Activated CD4-positive, alpha-beta T cell treated with anti-CD3 and anti-CD28 coated beads, Interleukin-10, Interleukin-2, amounts not matched to agents 100 ng/mL and 50 ng/mL, durations not matched to agents 16 hours and 8 hours (primary cell): ENCODE measurements at regions not wholly inside any gene's neighbourhood (a gene's known extent, or its start where the extent isn't known, plus 50 kb on each side); places are given as distances from the start of the nearest gene placed in this dataset.

Experiments used
- DNase-seq: peaks from one replicate; pipeline ENCODE4 v3.0.0-alpha.2; 2020

DNA sequence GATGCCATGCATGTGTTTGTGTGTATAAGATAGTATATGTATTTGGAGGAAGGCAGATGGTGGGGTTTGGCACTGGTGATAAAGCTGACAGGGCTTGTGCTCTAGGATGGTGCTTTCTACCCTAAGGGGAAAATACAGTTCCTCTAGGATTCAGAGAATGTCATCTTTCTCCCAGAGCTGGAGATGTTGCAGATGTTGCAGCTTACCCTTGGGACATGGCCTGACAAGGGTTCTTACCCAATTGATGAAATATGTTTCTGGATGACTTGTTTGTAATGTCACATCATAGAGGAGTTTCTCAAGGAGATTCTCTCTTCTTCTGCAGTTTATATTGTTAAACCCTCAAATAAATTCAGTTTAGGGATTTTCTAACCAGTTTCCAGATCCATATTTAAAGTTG lies 52.5 kb upstream of the PITX2 start:
- DNase-seq, result no peak

DNA sequence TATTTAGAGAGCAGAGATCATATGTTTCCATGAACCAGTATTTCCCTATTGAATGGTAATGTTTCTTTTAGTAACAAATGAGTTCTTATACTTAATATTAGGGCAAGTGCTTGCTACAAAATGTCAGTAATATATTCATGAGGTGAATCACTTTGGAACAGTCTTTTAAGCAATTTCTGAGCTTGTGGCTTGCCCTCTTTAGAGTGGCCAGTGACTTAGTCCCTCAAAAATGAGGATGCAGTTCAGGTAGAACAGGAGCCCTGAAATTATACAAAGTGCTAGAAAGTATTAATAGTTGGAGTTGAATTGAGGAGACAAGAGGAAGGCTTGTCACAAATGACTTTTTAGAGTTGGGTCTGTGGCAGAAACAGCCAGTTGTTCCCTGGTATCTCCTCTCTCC lies 53.4 kb upstream of the PITX2 start:
- DNase-seq, result no peak

DNA sequence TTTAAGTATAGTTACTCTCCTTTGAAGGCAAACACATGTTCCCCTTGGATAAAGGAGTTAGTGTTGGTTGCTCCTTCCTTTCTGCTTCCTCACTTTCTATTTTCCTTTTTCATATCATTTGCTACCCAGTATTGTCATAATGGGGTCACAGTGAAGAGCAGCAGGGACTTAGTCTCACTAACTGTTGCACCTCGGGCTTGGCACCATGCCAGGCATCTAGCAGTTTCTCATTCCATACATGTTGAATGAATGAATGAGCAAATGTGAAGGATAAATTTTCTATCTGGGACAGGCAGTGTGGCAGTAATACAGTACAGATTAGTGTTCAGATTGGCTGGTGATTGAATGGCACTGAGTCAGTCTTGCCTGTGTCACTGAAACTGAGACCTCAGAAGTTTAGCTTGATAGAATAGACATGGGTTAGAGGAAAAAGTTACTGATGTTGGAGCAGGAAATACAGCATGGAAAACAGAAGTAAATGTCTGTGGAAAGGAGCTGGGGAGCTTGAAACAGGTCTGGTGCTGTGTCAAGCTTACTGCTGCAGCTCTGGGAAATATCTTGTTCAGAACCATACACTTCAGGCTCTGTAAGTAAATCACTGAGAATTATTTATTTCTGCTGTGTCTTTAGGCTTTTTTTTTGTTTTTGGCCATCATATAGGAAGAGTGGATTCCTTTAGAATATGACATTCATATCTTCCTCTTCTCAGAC lies 55.8 kb upstream of the PITX2 start:
- no peak for DNase-seq

DNA sequence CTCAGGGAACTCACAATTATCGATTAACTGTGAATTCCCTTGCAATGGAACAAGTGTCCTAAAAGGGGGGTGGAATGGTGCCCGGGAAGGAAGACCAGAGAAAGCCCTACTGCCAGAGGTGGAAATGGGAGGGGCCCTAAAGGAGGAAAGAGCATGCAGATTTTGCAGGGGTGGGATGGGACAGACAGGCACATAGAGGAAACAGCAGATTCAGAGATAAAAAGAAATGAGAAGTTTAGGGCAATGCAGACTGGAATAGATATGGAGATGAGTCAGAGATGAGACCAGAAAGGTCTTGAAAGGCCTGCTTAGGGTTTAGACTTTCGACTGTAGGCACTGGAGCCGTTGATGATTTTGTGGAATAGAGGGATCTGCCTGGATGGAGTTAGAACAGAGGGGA lies 57.4 kb upstream of the PITX2 start:
- no peak for DNase-seq

DNA sequence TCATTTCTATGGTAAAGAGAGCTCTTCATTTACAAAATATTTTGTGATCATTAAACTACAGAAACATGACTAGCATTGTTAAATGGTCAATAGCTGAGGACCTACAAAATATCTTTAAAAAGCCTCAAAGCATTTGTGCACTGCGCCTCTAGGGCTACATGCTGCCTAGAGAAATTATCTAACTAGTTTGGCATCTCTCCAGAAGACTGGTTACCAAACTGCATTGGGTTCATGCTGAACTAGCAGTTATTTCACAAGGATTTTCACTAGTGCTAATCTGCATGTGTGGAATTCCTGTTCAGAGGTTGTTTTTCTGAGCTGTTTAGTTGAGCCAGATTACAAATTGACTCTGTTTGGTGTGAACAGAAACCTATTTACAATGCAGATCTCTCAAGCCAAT lies 58.5 kb upstream of the PITX2 start:
- no peak for DNase-seq

DNA sequence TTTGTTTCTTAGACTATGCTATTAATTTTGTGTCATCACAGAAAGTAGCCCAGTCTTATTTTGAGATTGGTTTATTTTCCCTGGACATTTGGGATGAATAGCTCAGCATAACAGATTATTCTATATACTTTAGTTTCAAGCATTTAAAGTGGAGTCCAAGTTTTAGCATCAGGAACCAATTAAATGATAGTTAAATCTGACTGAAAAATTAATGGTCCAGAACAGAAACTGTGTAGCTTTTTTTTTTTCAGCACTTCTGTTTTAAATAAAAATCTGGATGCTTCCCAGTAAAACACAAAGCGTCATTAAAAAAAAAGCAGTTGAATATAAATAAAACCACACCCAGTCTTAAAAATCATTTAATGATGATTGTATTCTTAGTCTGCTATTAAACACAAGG lies 59.4 kb upstream of the PITX2 start:
- no peak for DNase-seq

DNA sequence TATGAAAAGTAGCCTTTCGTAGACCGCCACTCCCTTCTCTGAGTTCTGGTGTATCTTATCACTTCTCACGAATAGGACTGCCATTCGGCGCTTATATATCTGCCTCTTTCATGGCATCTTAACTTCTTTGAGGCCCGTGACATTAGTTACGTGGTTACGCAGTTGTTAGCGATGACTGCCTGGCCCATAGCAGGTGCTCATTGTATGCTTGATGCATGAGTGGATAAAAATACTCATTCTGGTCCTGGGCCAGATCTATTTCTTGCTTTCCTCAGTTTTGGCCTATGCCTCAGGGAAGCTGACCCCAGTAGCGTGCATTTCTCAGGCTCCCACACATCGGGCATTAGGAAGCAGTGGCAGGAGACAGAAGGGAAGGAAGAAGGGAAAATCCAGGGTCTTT lies 60.7 kb upstream of the PITX2 start:
- DNase-seq, result no peak

DNA sequence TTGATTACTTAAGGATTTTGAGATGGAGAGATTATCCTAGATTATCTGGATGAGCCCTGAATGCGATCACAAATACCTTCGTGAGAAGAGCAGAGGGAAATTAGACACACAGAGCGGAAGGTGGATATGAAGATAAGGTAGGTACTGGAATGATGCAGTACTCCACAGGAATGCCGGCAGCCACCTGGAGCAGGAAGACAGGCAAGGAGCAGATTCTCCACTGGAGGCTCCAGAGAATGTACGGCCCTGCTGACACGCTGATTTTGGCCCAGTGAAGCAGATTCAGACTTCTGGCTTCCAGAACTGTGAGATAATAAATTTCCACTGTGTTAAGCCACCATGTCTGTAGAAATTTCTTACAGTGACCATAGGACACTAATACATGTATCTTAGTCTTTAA lies 79.4 kb upstream of the PITX2 start:
- DNase-seq, result no peak

DNA sequence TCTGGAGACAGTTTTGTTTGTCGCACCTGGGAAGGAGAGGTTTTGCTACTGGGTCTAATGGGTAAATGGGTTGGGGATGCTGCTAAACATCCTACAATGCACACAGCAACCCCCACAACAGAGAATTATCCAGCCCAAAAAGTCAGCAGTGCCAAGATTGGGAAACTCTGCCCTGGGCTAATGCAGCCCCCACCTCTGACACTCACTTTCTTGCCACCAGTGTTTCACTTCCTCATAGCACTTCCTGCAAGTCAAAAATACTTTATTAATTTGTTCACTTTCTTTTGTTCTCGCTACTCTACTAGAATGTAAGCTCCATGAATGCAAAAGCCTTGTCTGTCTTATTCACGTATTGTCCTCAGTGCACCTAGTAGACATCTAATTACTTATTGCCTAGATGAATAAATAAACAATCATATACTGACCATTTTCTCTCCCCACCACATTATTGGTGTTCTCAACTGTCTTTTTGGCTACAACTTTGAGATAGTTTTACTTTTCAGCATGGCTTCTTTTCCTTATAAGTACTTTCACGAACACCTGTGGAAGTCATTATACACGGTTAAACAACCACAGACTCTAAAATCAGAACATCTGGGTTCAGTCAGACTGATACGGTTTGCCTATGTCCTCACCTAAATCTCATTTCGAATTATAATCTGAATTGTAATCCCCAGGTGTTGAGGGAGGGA lies 82.0 kb upstream of the PITX2 start:
- DNase-seq, result no peak

DNA sequence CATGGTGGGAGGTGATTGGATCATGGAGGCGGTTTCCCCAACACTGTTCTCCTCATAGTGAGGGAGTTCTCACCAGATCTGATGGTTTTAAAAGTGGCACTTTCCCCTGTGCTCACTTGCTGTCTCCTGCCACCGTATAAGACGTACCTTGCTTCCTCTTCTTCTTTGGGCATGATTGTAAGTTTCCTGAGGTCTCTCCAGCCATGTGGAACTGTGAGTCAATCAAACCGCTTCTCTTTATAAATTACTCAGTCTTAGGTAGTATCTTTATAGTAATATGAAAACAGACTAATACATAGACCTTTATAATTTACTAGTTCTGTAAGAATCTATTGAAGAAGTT lies 82.5 kb upstream of the PITX2 start:
- DNase-seq, result no peak

DNA sequence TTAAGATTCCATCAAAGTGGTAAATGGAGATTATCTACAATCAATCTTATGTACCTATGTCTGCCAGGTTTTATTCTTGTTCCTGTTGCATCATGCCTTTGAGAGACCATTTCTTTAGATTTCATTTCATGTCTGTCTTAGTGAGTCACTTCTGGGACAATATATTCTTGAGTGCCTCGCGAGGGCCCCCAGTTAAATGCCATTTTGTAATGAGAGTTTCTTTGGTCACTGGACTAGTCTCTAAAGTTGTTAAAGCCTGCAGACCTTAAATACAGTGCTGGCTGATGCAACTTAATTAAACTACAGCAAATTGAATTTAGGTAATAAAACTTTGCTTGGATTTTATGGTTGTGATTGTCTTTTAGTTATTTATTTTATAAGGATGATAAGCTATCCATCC lies 87.2 kb upstream of the PITX2 start:
- DNase-seq, result no peak

DNA sequence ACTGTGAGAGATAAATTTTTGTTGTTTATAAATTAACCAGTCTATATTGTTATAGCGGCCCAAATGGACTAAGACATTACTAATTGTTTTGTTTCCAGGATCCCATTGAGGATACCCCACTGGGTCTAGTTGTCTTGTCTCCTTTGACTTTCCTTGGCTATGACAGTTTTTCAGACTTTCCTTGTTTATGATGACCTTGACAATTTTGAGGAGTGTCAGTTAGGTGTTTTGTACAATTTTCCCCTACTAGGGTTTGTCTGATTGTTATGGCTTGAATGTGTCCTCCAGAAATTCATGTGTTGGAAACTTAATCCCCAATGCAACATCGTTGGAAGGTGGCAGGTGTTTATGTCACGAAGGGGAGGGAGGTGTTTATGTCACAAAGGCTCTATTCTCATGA lies 89.6 kb upstream of the PITX2 start:
- no peak for DNase-seq

DNA sequence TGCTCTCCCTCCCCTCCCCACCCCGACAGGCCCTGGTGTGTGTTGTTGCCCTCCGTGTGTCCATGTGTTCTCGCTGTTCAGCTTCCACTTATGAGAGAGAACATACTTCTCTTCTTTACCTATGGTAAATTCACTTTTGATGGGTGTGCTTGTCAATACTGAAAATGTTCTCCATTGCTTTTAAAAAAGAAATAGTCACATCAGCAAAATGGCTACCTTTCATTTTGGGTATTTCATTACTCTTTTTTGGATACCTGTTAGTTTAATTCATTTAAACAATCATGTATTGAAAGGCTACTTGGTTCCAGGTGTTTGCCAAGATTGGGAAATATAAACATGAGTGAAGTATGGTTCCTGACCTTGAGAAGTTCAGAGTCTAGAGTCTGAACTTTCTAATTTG lies 107.4 kb upstream of the PITX2 start:
- no peak for DNase-seq

DNA sequence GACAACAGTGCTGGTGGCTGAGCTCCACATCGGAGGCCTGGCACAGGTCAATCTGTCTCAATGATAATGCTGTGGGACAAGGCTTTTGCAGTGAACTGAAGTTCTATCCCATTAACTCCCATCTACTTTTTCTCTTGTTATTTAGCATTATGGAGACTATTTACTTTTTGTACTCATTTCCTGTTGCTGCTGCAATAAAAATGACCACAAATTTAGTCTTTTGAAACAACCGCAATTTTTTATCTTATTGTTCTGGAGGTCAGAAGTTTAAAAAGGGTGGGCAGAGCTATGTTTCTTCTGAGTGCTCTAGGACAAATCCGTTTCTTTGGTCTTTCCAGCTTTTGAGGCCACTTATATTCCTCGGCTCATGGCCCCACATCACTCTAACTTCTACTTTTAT lies 111.0 kb upstream of the PITX2 start:
- no peak for DNase-seq

DNA sequence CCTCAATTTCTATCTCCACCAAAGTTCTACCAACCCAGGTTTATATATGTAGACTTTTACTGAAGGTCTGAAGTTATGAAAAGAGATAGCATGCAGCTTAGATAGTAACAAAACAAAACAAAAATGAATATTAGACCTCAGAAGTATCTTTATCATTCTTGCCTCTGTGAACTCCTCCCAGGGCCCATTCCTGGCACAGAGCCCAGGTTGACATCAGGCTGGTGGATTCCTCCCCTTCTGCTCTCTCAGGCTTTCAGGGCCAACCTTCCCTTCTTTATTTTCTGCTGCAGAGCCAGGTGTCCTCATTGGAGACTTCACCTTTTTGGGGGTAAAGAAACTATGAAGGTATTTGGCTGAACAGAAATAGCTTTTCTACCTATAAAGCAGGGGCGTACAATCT lies 112.8 kb upstream of the PITX2 start:
- DNase-seq, result no peak

DNA sequence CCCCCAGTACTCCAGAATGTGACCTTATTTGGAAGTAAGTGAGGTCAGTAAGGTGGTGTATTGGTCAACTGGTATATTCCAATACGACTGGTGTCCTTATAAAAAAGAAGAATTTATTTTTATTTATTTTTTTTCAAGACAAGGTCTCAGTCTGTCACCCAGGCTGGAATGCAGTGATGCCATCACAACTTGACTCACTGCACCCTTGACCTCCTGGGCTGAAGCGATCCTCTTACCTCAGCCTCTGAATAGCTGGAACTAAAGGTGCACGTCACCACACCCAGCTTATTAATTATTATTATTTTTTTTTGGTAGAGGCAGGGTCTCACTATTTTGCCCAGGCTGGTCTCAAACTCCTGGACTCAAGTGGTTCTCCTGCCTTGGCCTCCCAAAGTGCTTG lies 115.1 kb upstream of the PITX2 start:
- DNase-seq, result no peak

DNA sequence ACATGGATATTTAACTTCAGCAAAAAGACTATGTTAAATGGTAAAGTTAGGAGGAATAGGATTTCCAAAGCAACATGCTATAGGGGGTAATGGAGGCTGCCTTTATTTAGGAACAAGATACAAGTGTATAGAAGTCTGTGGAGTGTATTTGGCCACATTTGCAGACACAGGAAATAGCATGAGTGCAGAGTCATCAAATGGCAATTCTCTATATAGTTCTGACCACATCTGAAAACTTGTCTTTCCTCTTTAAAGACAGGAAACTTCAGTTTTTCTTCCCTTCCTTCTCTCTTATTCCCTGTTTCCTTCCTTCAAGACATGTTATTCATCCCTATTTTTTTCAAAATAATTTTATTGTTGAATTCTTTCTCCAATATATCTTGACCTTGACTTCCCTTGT lies 119.3 kb upstream of the PITX2 start:
- DNase-seq, result no peak

DNA sequence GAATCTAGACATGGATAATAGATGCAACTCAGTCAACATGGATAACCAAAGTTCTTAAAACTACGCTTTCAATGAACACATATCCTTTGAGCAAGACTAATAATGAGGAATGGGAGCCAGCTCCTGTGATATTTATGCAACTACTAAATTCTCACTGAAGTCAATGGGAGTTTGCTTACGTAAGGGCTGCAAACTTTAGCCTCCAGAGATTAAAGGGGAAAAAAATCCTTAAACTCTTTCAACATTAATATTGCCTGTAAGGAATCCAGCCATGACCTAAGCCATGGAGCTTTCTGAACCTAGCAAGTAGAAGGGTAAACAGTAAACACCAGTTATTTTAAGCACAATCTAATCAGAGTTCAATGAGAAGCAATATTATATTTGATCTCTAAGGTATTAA lies 125.2 kb upstream of the PITX2 start:
- DNase-seq, result no peak

DNA sequence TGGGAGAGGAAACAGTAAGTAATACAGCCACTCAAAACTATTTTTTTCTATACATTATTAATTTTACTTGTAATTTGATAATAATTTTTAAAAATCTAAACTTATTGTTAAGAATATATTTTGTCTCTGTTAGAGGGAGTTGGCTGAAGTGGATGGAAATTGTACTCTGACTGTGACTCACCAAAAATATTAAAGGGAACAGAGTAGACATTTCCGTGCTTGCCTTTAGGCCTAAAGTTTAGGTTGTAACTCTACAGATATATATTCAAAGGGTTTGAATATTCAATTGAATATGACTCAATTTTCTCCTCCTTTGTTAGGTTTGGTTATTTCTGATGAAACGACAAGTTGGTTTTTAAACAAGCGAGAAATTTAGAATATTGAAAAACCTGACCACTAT lies 128.3 kb upstream of the PITX2 start:
- DNase-seq, result no peak

DNA sequence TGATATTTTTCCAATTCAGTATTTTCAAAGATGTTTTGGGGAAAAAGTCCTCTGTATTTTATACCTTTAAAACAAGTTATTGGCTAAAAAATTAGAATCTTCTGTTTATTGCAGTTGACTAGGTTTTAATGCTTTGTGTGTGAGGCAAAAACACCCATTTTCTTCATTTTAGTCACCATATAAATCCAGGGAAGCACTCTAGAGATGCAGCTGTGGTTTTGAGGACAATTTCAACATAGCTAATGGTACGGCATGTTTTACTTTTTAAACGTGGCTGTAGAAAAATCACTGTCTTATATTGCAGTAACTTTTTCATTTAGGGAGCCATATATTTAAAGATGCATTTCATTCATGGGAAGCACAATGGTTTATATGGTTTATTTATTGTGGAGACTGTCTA lies 129.1 kb upstream of the PITX2 start:
- DNase-seq, result no peak

DNA sequence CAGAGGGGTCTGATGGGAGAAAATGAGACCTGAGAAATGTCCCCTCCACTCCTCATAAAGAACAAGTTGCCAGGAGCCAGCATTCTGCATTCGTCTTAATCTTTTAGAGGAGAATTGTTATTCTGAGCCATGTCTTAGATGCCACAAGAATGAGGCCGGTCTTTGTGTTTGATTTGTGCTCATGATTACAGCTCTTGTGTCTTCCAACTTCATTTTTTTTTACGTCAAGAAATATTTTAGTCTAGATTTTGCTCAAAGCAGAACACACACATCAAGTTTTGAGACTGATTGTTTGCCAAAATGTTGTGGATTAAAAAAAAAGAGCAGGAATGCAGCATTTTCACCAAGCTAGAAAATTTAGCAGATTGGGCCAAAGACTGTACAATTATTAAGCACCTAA lies 130.6 kb upstream of the PITX2 start:
- no peak for DNase-seq

DNA sequence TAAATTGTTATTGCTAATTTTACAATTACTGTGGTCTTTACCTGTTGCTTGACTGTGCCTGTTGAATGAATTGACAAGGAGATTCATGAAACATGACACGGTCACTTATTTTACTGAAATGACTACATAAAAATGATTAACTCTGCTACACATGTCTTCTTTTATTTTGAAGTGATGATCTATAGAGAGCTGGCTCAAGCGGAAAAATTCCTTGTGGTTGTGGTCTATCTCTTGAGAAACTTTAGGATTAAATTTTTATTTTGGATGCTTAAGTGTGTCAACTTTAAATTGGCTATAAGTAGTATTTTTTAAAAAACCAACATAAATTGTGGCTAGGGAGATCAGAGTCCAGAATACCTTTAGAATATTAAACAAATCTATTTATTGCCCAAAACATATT lies 131.8 kb upstream of the PITX2 start:
- no peak for DNase-seq

DNA sequence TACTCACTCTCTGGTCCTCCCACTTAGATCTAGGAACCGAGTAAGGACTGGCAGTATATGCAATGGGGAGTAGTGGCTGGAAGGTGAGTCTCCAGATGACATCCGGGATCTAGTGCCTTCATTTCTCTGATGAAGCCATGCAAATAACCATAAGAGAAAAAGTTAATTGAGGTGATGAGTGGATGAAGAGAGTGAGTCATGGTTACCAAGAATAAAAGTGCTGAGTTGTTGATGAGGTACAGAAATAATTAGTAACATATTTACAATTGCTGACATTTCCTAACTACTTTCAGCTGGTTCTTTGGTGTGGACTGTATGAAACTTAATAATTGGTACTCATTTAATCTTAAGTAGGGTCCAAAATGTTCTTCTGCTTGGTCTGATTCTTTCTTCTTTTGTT lies 146.7 kb upstream of the PITX2 start:
- no peak for DNase-seq

DNA sequence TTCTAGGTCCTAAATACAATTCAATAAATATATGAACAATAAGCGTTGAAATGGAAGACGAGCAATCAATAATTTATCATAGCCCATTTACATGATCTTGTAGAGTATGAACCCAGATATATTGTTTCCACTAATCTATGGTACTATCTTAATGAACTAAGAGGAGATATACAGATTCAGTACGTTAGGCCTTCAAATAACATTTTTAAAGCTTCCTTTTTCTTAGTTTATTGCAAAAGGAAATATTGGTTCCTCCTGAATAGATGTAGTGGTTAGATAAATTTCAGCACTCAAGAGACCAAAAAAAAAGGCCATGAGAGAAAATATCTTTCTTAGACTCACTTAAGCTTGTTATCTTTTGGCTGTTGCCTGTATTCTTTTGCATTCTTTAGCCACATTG lies 147.5 kb upstream of the PITX2 start:
- no peak for DNase-seq

DNA sequence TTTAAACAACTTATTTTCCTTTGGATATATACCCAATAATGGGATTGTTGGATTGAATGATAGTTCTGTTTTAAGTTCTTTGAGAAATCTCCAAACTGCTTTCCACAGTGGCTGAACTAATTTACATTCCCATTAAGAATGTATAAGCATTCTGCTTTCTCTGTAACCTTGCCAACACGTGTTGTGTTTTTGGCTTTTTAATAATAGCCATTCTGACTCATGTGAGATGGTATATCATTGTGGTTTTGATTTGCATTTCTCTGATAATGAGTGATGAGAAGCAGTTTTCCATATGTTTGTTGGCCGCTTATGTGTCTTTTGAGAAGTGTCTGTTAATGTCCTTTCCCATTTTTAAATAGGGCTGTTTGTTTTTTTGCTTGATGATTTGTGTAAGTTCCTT lies 155.6 kb upstream of the PITX2 start:
- DNase-seq, result no peak
